ENCODE measurements at regions not wholly inside any gene's neighbourhood (a gene's known extent, or its start where the extent isn't known, plus 50 kb on each side); places are given as distances from the start of the nearest gene placed in this dataset.

GRCh38 chr4:128600996-128601871, 208.3 kb upstream of the JADE1 start:
- Histone ChIP-seq H3K4me3 (ENCODE audit: low read length) (no peak overlapping the region), H3K27ac (ENCODE audit: low read length) (peak overlapping the region; percentile 61), H3K4me1 (ENCODE audit: control insufficient read depth, insufficient read depth, low read length) (peaks cover 7% of the 10 kb centered on the region), H3K9me3 (ENCODE audit: control insufficient read depth, low read length) (no peaks in the 10 kb centered on the region), H3K27me3 (ENCODE audit: control insufficient read depth, insufficient read depth) (no peaks in the 10 kb centered on the region)
- DNase-seq (peak; percentile 62 to 72 (median 63)), ATAC-seq (peak; percentile 82 to 85)
- intact Hi-C loops (cut with DNase I) = no loop called here
- WGBS = 49% methylated on average over 14 of the region's 14 CpGs

DNA sequence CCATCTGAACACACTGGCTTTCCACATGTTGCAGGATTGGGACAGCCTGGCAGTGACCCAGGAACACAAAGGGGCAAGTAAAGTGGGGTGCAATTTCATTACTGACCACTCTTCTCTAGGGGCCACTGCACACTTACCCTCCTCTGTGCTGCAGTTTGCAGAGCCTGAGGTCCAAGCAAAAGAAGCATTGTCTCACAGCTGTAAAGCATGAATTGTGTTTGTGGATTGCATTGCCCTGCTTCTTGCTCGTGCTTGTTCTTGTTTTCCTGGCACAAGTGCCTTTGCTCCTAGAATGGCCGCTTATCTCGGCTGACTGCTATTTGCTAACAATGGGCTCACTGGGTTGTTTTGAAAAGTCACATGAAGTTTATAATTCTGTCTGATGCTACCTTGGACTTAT, 209.1 kb upstream of the JADE1 start:
- 31% methylated on average over 3 of the region's 3 CpGs for WGBS
- Histone ChIP-seq H3K9me3 (ENCODE audit: control insufficient read depth, low read length) (no peaks in the 10 kb centered on the region), H3K27me3 (ENCODE audit: control insufficient read depth, insufficient read depth) (no peaks in the 10 kb centered on the region), H3K4me3 (ENCODE audit: low read length) (no peak overlapping the region), H3K27ac (ENCODE audit: low read length) (peak overlapping the region; percentile 20), H3K4me1 (ENCODE audit: control insufficient read depth, insufficient read depth, low read length) (peaks cover 7% of the 10 kb centered on the region)
- peak; percentile 21 to 58 (median 55) for DNase-seq
- ATAC-seq = peak; percentile 58 to 59
- intact Hi-C loops (cut with DNase I) = no loop called here

DNA sequence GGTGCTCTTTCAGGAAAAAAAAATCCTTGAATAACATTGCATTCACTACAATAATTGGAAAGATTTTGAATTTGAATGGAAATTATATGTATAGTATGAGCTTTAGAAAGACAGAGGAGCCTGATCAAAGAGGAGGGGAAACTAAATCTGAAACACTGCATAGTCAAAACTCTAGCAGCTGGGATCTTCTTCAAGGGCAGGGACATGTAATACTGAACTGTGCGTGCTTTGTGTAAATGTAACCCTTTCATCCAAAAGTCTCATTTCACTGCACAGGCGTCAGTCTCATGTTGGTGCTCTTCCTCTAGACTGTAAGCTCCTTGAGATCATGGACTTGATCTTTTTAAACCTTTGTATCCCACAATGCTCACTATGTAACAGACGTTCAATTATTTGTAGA, 212.0 kb upstream of the JADE1 start:
- peaks cover 7% of the 10 kb centered on the region for H3K4me1 ChIP-seq (ENCODE audit: control insufficient read depth, insufficient read depth, low read length)
- H3K27ac ChIP-seq (ENCODE audit: low read length) = no peak overlapping the region
- intact Hi-C loops (cut with DNase I) = loop anchor here in 1 of 4 donors (10.0 kb wide), 1 partner anchor 207 kb away; the partner anchor contains the start of gene JADE1
- no peak for ATAC-seq
- no peaks in the 10 kb centered on the region for H3K9me3 ChIP-seq (ENCODE audit: control insufficient read depth, low read length)
- no peaks in the 10 kb centered on the region for H3K27me3 ChIP-seq (ENCODE audit: control insufficient read depth, insufficient read depth)
- no peak for DNase-seq
- WGBS = 95% methylated on average over 3 of the region's 3 CpGs
- H3K4me3 ChIP-seq (ENCODE audit: low read length) = no peak overlapping the region

- DNase-seq (no peak), ATAC-seq (no peak)
- H3K4me1 ChIP-seq (ENCODE audit: control insufficient read depth, insufficient read depth, low read length) = peaks cover 7% of the 10 kb centered on the region
- H3K9me3 ChIP-seq (ENCODE audit: control insufficient read depth, low read length) = no peaks in the 10 kb centered on the region
- 97% methylated on average over 2 of the region's 2 CpGs for WGBS
- no peak overlapping the region for H3K27ac ChIP-seq (ENCODE audit: low read length)
- no peaks in the 10 kb centered on the region for H3K27me3 ChIP-seq (ENCODE audit: control insufficient read depth, insufficient read depth)
- H3K4me3 ChIP-seq (ENCODE audit: low read length) = no peak overlapping the region
- intact Hi-C loops (cut with DNase I) = loop anchor here in 1 of 4 donors (10.0 kb wide), 1 partner anchor 208 kb away; the partner anchor contains the start of gene JADE1
These were observed 212.6 kb upstream of the JADE1 start for GRCh38 chr4:128596853-128597252.

DNA sequence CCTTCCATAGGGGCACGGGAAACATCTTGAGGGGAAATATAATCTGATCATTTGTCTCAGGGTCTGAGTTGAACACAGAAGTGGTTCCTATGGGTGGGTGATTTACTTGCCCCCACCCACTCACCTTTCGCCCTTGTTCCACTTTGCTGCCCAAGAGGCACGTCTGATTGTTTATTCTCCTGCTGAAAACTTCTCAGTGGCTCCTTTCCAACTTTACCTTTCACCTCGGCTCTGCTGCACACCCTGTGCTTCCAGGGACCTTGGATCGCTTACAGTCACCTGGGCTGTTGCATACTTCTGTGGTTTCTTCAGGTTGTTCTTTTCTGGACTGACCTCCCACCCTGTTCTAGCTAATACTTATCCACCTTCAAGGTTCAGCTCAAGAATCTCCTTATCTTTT, 213.4 kb upstream of the JADE1 start:
- intact Hi-C loops (cut with DNase I) = loop anchor here in 1 of 4 donors (10.0 kb wide), 1 partner anchor 209 kb away; the partner anchor contains the start of gene JADE1
- DNase-seq (no peak), ATAC-seq (no peak)
- H3K27ac ChIP-seq (ENCODE audit: low read length) = no peak overlapping the region
- 85% methylated on average over 5 of the region's 5 CpGs for WGBS
- H3K4me1 ChIP-seq (ENCODE audit: control insufficient read depth, insufficient read depth, low read length) = peaks cover 5% of the 10 kb centered on the region
- no peaks in the 10 kb centered on the region for H3K27me3 ChIP-seq (ENCODE audit: control insufficient read depth, insufficient read depth)
- H3K4me3 ChIP-seq (ENCODE audit: low read length) = no peak overlapping the region
- H3K9me3 ChIP-seq (ENCODE audit: control insufficient read depth, low read length) = no peaks in the 10 kb centered on the region

- no peak overlapping the region for H3K27ac ChIP-seq (ENCODE audit: low read length)
These were observed 218.0 kb upstream of the JADE1 start for GRCh38 chr4:128591482-128591881.

GRCh38 chr4:128590773-128591172, 218.7 kb upstream of the JADE1 start:
- intact Hi-C loops (cut with DNase I) = loop anchor here in 1 of 4 donors (10.0 kb wide), 1 partner anchor 214 kb away; the partner anchor contains the start of gene JADE1
- no peak overlapping the region for H3K27ac ChIP-seq (ENCODE audit: low read length)
- peaks cover 2% of the 10 kb centered on the region for H3K4me1 ChIP-seq (ENCODE audit: control insufficient read depth, insufficient read depth, low read length)
- ATAC-seq (peak; percentile 64 to 81), DNase-seq (no peak)
- no peaks in the 10 kb centered on the region for H3K27me3 ChIP-seq (ENCODE audit: control insufficient read depth, insufficient read depth)
- no peak overlapping the region for H3K4me3 ChIP-seq (ENCODE audit: low read length)
- 49% methylated on average over 3 of the region's 3 CpGs for WGBS
- H3K9me3 ChIP-seq (ENCODE audit: control insufficient read depth, low read length) = no peaks in the 10 kb centered on the region

More at GRCh38 chr4:128591482-128591881, 218.0 kb upstream of the JADE1 start:
- no peak for ATAC-seq
- Histone ChIP-seq H3K9me3 (ENCODE audit: control insufficient read depth, low read length) (no peaks in the 10 kb centered on the region), H3K4me3 (ENCODE audit: low read length) (no peak overlapping the region), H3K4me1 (ENCODE audit: control insufficient read depth, insufficient read depth, low read length) (peaks cover 2% of the 10 kb centered on the region), H3K27me3 (ENCODE audit: control insufficient read depth, insufficient read depth) (no peaks in the 10 kb centered on the region)
- intact Hi-C loops (cut with DNase I) = loop anchor here in 1 of 4 donors (10.0 kb wide), 1 partner anchor 213 kb away; the partner anchor contains the start of gene JADE1
- 86% methylated on average over 9 of the region's 9 CpGs for WGBS
- DNase-seq = no peak

- DNase-seq (no peak), ATAC-seq (peak in 1 of 2 donors; percentile 28)
- Histone ChIP-seq H3K27ac (ENCODE audit: low read length) (no peak overlapping the region), H3K4me1 (ENCODE audit: control insufficient read depth, insufficient read depth, low read length) (peaks cover 2% of the 10 kb centered on the region), H3K27me3 (ENCODE audit: control insufficient read depth, insufficient read depth) (no peaks in the 10 kb centered on the region), H3K4me3 (ENCODE audit: low read length) (no peak overlapping the region), H3K9me3 (ENCODE audit: control insufficient read depth, low read length) (no peaks in the 10 kb centered on the region)
- intact Hi-C loops (cut with DNase I) = loop anchor here in 1 of 4 donors (10.0 kb wide), 1 partner anchor 215 kb away; the partner anchor contains the start of gene JADE1
- WGBS = 78% methylated on average over 9 of the region's 9 CpGs
These were observed 219.3 kb upstream of the JADE1 start for GRCh38 chr4:128590034-128590740.

GRCh38 chr4:128589384-128589965, 220.0 kb upstream of the JADE1 start:
- Histone ChIP-seq H3K27me3 (ENCODE audit: control insufficient read depth, insufficient read depth) (no peaks in the 10 kb centered on the region), H3K27ac (ENCODE audit: low read length) (no peak overlapping the region), H3K4me3 (ENCODE audit: low read length) (no peak overlapping the region), H3K4me1 (ENCODE audit: control insufficient read depth, insufficient read depth, low read length) (peaks cover 2% of the 10 kb centered on the region), H3K9me3 (ENCODE audit: control insufficient read depth, low read length) (no peaks in the 10 kb centered on the region)
- intact Hi-C loops (cut with DNase I) = no loop called here
- WGBS = 86% methylated on average over 4 of the region's 4 CpGs
- no peak for ATAC-seq
- DNase-seq = no peak

DNA sequence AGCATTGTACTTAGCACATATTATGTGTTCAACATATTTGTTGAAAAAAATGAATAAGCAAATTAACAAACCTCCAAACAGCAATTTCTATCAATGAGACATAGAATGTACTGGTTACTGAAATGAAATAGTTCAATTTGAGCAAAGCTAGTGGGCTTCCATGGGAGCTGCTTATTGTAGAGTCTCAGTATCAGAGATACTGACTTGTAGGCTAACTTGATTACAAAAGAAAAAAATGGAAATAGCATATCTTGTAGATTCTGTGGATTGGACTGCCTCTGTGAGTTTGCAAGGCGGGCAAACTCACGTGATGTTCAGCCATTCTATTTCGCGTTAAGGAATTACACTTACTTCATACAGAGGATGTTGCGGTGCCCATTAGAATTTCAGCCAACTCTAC, 222.1 kb upstream of the JADE1 start:
- ATAC-seq (no peak), DNase-seq (no peak)
- Histone ChIP-seq H3K27me3 (ENCODE audit: control insufficient read depth, insufficient read depth) (no peaks in the 10 kb centered on the region), H3K27ac (ENCODE audit: low read length) (no peak overlapping the region), H3K9me3 (ENCODE audit: control insufficient read depth, low read length) (no peaks in the 10 kb centered on the region), H3K4me1 (ENCODE audit: control insufficient read depth, insufficient read depth, low read length) (peaks cover 2% of the 10 kb centered on the region), H3K4me3 (ENCODE audit: low read length) (no peak overlapping the region)
- WGBS = 97% methylated on average over 5 of the region's 5 CpGs
- intact Hi-C loops (cut with DNase I) = no loop called here

Data from right cardiac atrium (tissue), 5 donors.